CD4-positive, alpha-beta memory T cell (primary cell): ENCODE measurements at regions not wholly inside any gene's neighbourhood (a gene's known extent, or its start where the extent isn't known, plus 50 kb on each side); places are given as distances from the start of the nearest gene placed in this dataset.

ENCODE experiments used
- CTCF ChIA-PET: fragments of 350-600 bp; sonication (Branson Sonifier 250); formaldehyde crosslinking; loops from one replicate; lab custom pipeline; 2021; ENCODE audit warnings: inconsistent platforms; ENCODE audit not compliant: partially characterized antibody; lab: Charles Lee
- POLR2A ChIA-PET: fragments of 350-600 bp; sonication (Branson Sonifier 250); formaldehyde crosslinking; loops from one replicate; lab custom pipeline; 2021; ENCODE audit not compliant: partially characterized antibody; lab: Charles Lee
- DNase-seq, 5 donors: peaks; one replicate each; pipeline versions ENCODE4 v3.0.0 to v3.0.0-alpha.2; 2020 to 2022; ENCODE audit warnings: mixed read lengths in 1 of 5
- H3K27ac ChIP-seq: one replicate; pipeline ENCODE4 v1.7.0; 2013; ENCODE audit warnings: low read depth, low read length
- H3K27me3 ChIP-seq: 2 replicates; pipeline ENCODE4 v1.7.0; 2013; ENCODE audit warnings: mild to moderate bottlenecking, low read length, moderate library complexity; ENCODE audit not compliant: insufficient read depth
- H3K36me3 ChIP-seq: 2 replicates; pipeline ENCODE4 v1.7.0; 2013; ENCODE audit warnings: mild to moderate bottlenecking, low read length, moderate library complexity; ENCODE audit not compliant: insufficient read depth
- H3K4me1 ChIP-seq: 2 replicates; pipeline ENCODE4 v1.7.0; 2013; ENCODE audit warnings: mild to moderate bottlenecking, low read length, moderate library complexity; ENCODE audit not compliant: insufficient read depth
- H3K4me3 ChIP-seq, 2 donors: one replicate each; pipeline ENCODE4 v1.7.0; 2013; ENCODE audit warnings: low read length in 2 of 2, mild to moderate bottlenecking in 1 of 2
- H3K9me3 ChIP-seq, 2 donors: one replicate each; pipeline ENCODE4 v1.7.0; 2013; ENCODE audit warnings: low read length in 2 of 2, control low read depth in 1 of 2; ENCODE audit not compliant: control insufficient read depth in 1 of 2
- H3K27ac Mint-ChIP-seq, 7 donors: one replicate each; pipeline ENCODE4 v1.8.0; 2020 to 2021; ENCODE audit warnings: mixed read lengths in 7 of 7, mild to moderate bottlenecking in 6 of 7, inconsistent platforms in 3 of 7, moderate library complexity in 3 of 7
- H3K27me3 Mint-ChIP-seq, 2 donors: one replicate each; pipeline ENCODE4 v1.8.0; 2020 to 2021; ENCODE audit warnings: mixed read lengths in 2 of 2
- H3K36me3 Mint-ChIP-seq, 2 donors: one replicate each; pipeline ENCODE4 v1.8.0; 2020 to 2021; ENCODE audit warnings: mixed read lengths in 2 of 2, inconsistent platforms in 1 of 2, mild to moderate bottlenecking in 1 of 2
- H3K4me1 Mint-ChIP-seq, 4 donors: one replicate each; pipeline ENCODE4 v1.8.0; 2020 to 2021; ENCODE audit warnings: mixed read lengths in 4 of 4, mild to moderate bottlenecking in 1 of 4
- H3K4me3 Mint-ChIP-seq, 8 donors: one replicate each; pipeline ENCODE4 v1.8.0; 2020 to 2021; ENCODE audit warnings: mixed read lengths in 8 of 8, mild to moderate bottlenecking in 7 of 8, moderate library complexity in 6 of 8, inconsistent platforms in 3 of 8
- H3K9me3 Mint-ChIP-seq, 8 donors: one replicate each; pipeline ENCODE4 v1.8.0; 2020 to 2021; ENCODE audit warnings: mixed read lengths in 8 of 8, mild to moderate bottlenecking in 5 of 8, inconsistent platforms in 3 of 8, moderate library complexity in 1 of 8
- intact Hi-C: fragments of 100-400 bp; cut with micrococcal nuclease; formaldehyde crosslinking; loops from one replicate; pipeline ENCODE4 v1.15.1; 2023

- no peaks in the 10 kb centered on the region for H3K36me3 ChIP-seq
- intact Hi-C loops: no loop called here
- CTCF ChIA-PET: interaction anchor here (1.1 kb wide), 1 partner anchor 10 kb away, joined by 3 read pairs; no protein-coding TSS in a partner anchor
- no peak overlapping the region for H3K27ac ChIP-seq
- H3K9me3 Mint-ChIP-seq: peaks cover 0 to 2% (median 0%) of the 10 kb centered on the region in 8 donors
- H3K9me3 ChIP-seq: no peaks in the 10 kb centered on the region
- no peaks in the 10 kb centered on the region for H3K36me3 Mint-ChIP-seq
- H3K4me3 Mint-ChIP-seq: no peak overlapping the region
- H3K27me3 ChIP-seq: no peaks in the 10 kb centered on the region
- H3K4me1 Mint-ChIP-seq: no peaks in the 10 kb centered on the region
- H3K27me3 Mint-ChIP-seq: peaks cover 1 to 3% of the 10 kb centered on the region in 2 donors
- POLR2A ChIA-PET: no interaction called here
- H3K4me1 ChIP-seq: no peaks in the 10 kb centered on the region
- DNase-seq: no peak
- H3K27ac Mint-ChIP-seq: no peak overlapping the region
- H3K4me3 ChIP-seq: no peak overlapping the region
Measured at GRCh38 chr12:111287125-111287900, 81.6 kb downstream of the PHETA1 start.

GRCh38 chr12:111285200-111285599 is 83.7 kb downstream of the PHETA1 start:
- H3K27me3 ChIP-seq: no peaks in the 10 kb centered on the region
- intact Hi-C loops: no loop called here
- Mint-ChIP-seq H3K27me3 (peaks cover 6 to 14% of the 10 kb centered on the region in 2 donors), H3K4me3 (no peak overlapping the region), H3K4me1 (no peaks in the 10 kb centered on the region), H3K9me3 (peaks cover 6 to 13% (median 11%) of the 10 kb centered on the region in 8 donors), H3K36me3 (no peaks in the 10 kb centered on the region), H3K27ac (no peak overlapping the region)
- H3K27ac ChIP-seq: no peak overlapping the region
- no peak overlapping the region for H3K4me3 ChIP-seq
- H3K36me3 ChIP-seq: no peaks in the 10 kb centered on the region
- CTCF ChIA-PET: no interaction called here
- H3K4me1 ChIP-seq: no peaks in the 10 kb centered on the region
- no peaks in the 10 kb centered on the region for H3K9me3 ChIP-seq
- no peak for DNase-seq
- POLR2A ChIA-PET: no interaction called here

GRCh38 chr12:111284709-111285108 is 84.2 kb downstream of the PHETA1 start:
- H3K9me3 Mint-ChIP-seq: peaks cover 6 to 13% (median 11%) of the 10 kb centered on the region in 8 donors
- Histone ChIP-seq H3K36me3 (no peaks in the 10 kb centered on the region), H3K4me3 (no peak overlapping the region), H3K27me3 (no peaks in the 10 kb centered on the region), H3K9me3 (no peaks in the 10 kb centered on the region), H3K27ac (no peak overlapping the region), H3K4me1 (no peaks in the 10 kb centered on the region)
- no peak overlapping the region for H3K4me3 Mint-ChIP-seq
- POLR2A ChIA-PET: no interaction called here
- no peak overlapping the region for H3K27ac Mint-ChIP-seq
- H3K4me1 Mint-ChIP-seq: no peaks in the 10 kb centered on the region
- intact Hi-C loops: no loop called here
- no peak for DNase-seq
- CTCF ChIA-PET: no interaction called here
- H3K36me3 Mint-ChIP-seq: no peaks in the 10 kb centered on the region
- peaks cover 6 to 14% of the 10 kb centered on the region in 2 donors for H3K27me3 Mint-ChIP-seq

GRCh38 chr12:111283966-111284365 is 84.9 kb downstream of the PHETA1 start:
- CTCF ChIA-PET: no interaction called here
- no peak for DNase-seq

GRCh38 chr12:111283521-111283920 is 85.4 kb downstream of the PHETA1 start:
- no peaks in the 10 kb centered on the region for H3K36me3 ChIP-seq
- ChIA-PET CTCF (no interaction called here), POLR2A (no interaction called here)
- Mint-ChIP-seq H3K27ac (no peak overlapping the region), H3K4me3 (no peak overlapping the region), H3K27me3 (peaks cover 12 to 20% of the 10 kb centered on the region in 2 donors), H3K9me3 (peaks cover 6 to 13% (median 12%) of the 10 kb centered on the region in 8 donors), H3K36me3 (no peaks in the 10 kb centered on the region), H3K4me1 (no peaks in the 10 kb centered on the region)
- H3K9me3 ChIP-seq: no peaks in the 10 kb centered on the region
- intact Hi-C loops: no loop called here
- H3K4me3 ChIP-seq: no peak overlapping the region
- no peak overlapping the region for H3K27ac ChIP-seq
- no peak for DNase-seq
- no peaks in the 10 kb centered on the region for H3K27me3 ChIP-seq
- no peaks in the 10 kb centered on the region for H3K4me1 ChIP-seq

More at GRCh38 chr12:111283966-111284365, 84.9 kb downstream of the PHETA1 start:
- H3K9me3 ChIP-seq: no peaks in the 10 kb centered on the region
- Mint-ChIP-seq H3K4me1 (no peaks in the 10 kb centered on the region), H3K9me3 (peaks cover 6 to 13% (median 11%) of the 10 kb centered on the region in 8 donors), H3K27me3 (peaks cover 10 to 18% of the 10 kb centered on the region in 2 donors), H3K36me3 (no peaks in the 10 kb centered on the region), H3K27ac (no peak overlapping the region), H3K4me3 (no peak overlapping the region)
- POLR2A ChIA-PET: no interaction called here
- H3K27me3 ChIP-seq: no peaks in the 10 kb centered on the region
- no peak overlapping the region for H3K4me3 ChIP-seq
- H3K4me1 ChIP-seq: no peaks in the 10 kb centered on the region
- H3K27ac ChIP-seq: no peak overlapping the region
- H3K36me3 ChIP-seq: no peaks in the 10 kb centered on the region
- intact Hi-C loops: no loop called here

- Histone ChIP-seq H3K4me3 (no peak overlapping the region), H3K27me3 (no peaks in the 10 kb centered on the region), H3K9me3 (no peaks in the 10 kb centered on the region), H3K36me3 (no peaks in the 10 kb centered on the region), H3K4me1 (no peaks in the 10 kb centered on the region), H3K27ac (no peak overlapping the region)
- POLR2A ChIA-PET: no interaction called here
- Mint-ChIP-seq H3K27me3 (peaks cover 23 to 25% of the 10 kb centered on the region in 2 donors), H3K4me1 (no peaks in the 10 kb centered on the region), H3K4me3 (no peak overlapping the region), H3K9me3 (peaks cover 6 to 15% (median 12%) of the 10 kb centered on the region in 8 donors), H3K27ac (no peak overlapping the region), H3K36me3 (no peaks in the 10 kb centered on the region)
- CTCF ChIA-PET: interaction anchor here (0.9 kb wide), 1 partner anchor 9 kb away, joined by 3 read pairs; no protein-coding TSS in a partner anchor
- DNase-seq: no peak
- intact Hi-C loops: no loop called here
Measured at GRCh38 chr12:111277570-111277969, 91.3 kb downstream of the PHETA1 start.

GRCh38 chr12:111276146-111276545 is 92.7 kb downstream of the PHETA1 start:
- no peaks in the 10 kb centered on the region for H3K27me3 ChIP-seq
- H3K4me1 ChIP-seq: no peaks in the 10 kb centered on the region
- intact Hi-C loops: no loop called here
- ChIA-PET CTCF (interaction anchor here (0.6 kb wide), 1 partner anchor 40 kb away, joined by 3 read pairs; no protein-coding TSS in a partner anchor), POLR2A (no interaction called here)
- Mint-ChIP-seq H3K4me3 (no peak overlapping the region), H3K27me3 (peaks cover 19 to 30% of the 10 kb centered on the region in 2 donors), H3K9me3 (peaks cover under 1 to 11% (median 7%) of the 10 kb centered on the region in 8 donors), H3K4me1 (peaks cover 0 to 4% (median under 1%) of the 10 kb centered on the region in 4 donors), H3K36me3 (no peaks in the 10 kb centered on the region), H3K27ac (no peak overlapping the region)
- no peak overlapping the region for H3K27ac ChIP-seq
- DNase-seq: no peak
- H3K36me3 ChIP-seq: no peaks in the 10 kb centered on the region
- H3K9me3 ChIP-seq: no peaks in the 10 kb centered on the region
- H3K4me3 ChIP-seq: no peak overlapping the region
